ENCODE measurements at regions not wholly inside any gene's neighbourhood (a gene's known extent, or its start where the extent isn't known, plus 50 kb on each side); places are given as distances from the start of the nearest gene placed in this dataset.

- DNase-seq (ENCODE audit: low spot score) (no peak), ATAC-seq (ENCODE audit: low read depth) (no peak)
- Histone ChIP-seq H3K36me3 (ENCODE audit: low read depth) (no peaks in the 10 kb centered on the region), H3K27me3 (ENCODE audit: insufficient read depth, poor library complexity, severe bottlenecking) (peaks cover 7% of the 10 kb centered on the region), H3K27ac (ENCODE audit: poor library complexity, severe bottlenecking) (no peak overlapping the region), H3K4me3 (ENCODE audit: severe bottlenecking) (no peak overlapping the region), H3K4me1 (ENCODE audit: insufficient read depth, poor library complexity, severe bottlenecking) (no peaks in the 10 kb centered on the region), H3K9me3 (ENCODE audit: severe bottlenecking) (peaks cover 9% of the 10 kb centered on the region)
- no peak for TF ChIP-seq CTCF (IDR thresholded peaks at IDR 0.05; ENCODE audit: poor library complexity, severe bottlenecking)
Observed at GRCh38 chr14:97039717-97040363, 242.7 kb downstream of the VRK1 start.

- Histone ChIP-seq H3K36me3 (ENCODE audit: low read depth) (no peaks in the 10 kb centered on the region), H3K4me3 (ENCODE audit: severe bottlenecking) (no peak overlapping the region), H3K9me3 (ENCODE audit: severe bottlenecking) (no peaks in the 10 kb centered on the region)
Observed at GRCh38 chr14:97046967-97047366, 249.8 kb downstream of the VRK1 start.

GRCh38 chr14:97052001-97052400 lies 254.8 kb downstream of the VRK1 start:
- Histone ChIP-seq H3K4me3 (ENCODE audit: severe bottlenecking) (no peak overlapping the region), H3K4me1 (ENCODE audit: insufficient read depth, poor library complexity, severe bottlenecking) (peaks cover 4% of the 10 kb centered on the region), H3K27me3 (ENCODE audit: insufficient read depth, poor library complexity, severe bottlenecking) (peaks cover 4% of the 10 kb centered on the region), H3K36me3 (ENCODE audit: low read depth) (no peaks in the 10 kb centered on the region), H3K27ac (ENCODE audit: poor library complexity, severe bottlenecking) (no peak overlapping the region), H3K9me3 (ENCODE audit: severe bottlenecking) (no peaks in the 10 kb centered on the region)
- no peak for TF ChIP-seq CTCF (IDR thresholded peaks at IDR 0.05; ENCODE audit: poor library complexity, severe bottlenecking)
- no peak for ATAC-seq (ENCODE audit: low read depth)
- DNase-seq (ENCODE audit: low spot score), result no peak

More at GRCh38 chr14:97046967-97047366, 249.8 kb downstream of the VRK1 start:
- Histone ChIP-seq H3K27ac (ENCODE audit: poor library complexity, severe bottlenecking) (no peak overlapping the region), H3K4me1 (ENCODE audit: insufficient read depth, poor library complexity, severe bottlenecking) (no peaks in the 10 kb centered on the region), H3K27me3 (ENCODE audit: insufficient read depth, poor library complexity, severe bottlenecking) (peaks cover 10% of the 10 kb centered on the region)
- no peak for TF ChIP-seq CTCF (IDR thresholded peaks at IDR 0.05; ENCODE audit: poor library complexity, severe bottlenecking)
- DNase-seq (ENCODE audit: low spot score) (no peak), ATAC-seq (ENCODE audit: low read depth) (no peak)

- Histone ChIP-seq H3K4me1 (ENCODE audit: insufficient read depth, poor library complexity, severe bottlenecking) (peaks cover 4% of the 10 kb centered on the region), H3K4me3 (ENCODE audit: severe bottlenecking) (no peak overlapping the region), H3K9me3 (ENCODE audit: severe bottlenecking) (no peaks in the 10 kb centered on the region), H3K36me3 (ENCODE audit: low read depth) (no peaks in the 10 kb centered on the region), H3K27ac (ENCODE audit: poor library complexity, severe bottlenecking) (no peak overlapping the region), H3K27me3 (ENCODE audit: insufficient read depth, poor library complexity, severe bottlenecking) (no peaks in the 10 kb centered on the region)
- TF ChIP-seq CTCF (IDR thresholded peaks at IDR 0.05; ENCODE audit: poor library complexity, severe bottlenecking), result no peak
- ATAC-seq (ENCODE audit: low read depth) (no peak), DNase-seq (ENCODE audit: low spot score) (no peak)
Observed at GRCh38 chr14:97053941-97054340, 256.8 kb downstream of the VRK1 start.

GRCh38 chr14:97055355-97055754 lies 258.2 kb downstream of the VRK1 start:
- H3K9me3 ChIP-seq (ENCODE audit: severe bottlenecking), result no peaks in the 10 kb centered on the region
- TF ChIP-seq CTCF (IDR thresholded peaks at IDR 0.05; ENCODE audit: poor library complexity, severe bottlenecking), result no peak
- H3K27me3 ChIP-seq (ENCODE audit: insufficient read depth, poor library complexity, severe bottlenecking), result no peaks in the 10 kb centered on the region
- peaks cover 4% of the 10 kb centered on the region for H3K4me1 ChIP-seq (ENCODE audit: insufficient read depth, poor library complexity, severe bottlenecking)
- ATAC-seq (ENCODE audit: low read depth) (no peak), DNase-seq (ENCODE audit: low spot score) (no peak)
- no peak overlapping the region for H3K4me3 ChIP-seq (ENCODE audit: severe bottlenecking)
- no peaks in the 10 kb centered on the region for H3K36me3 ChIP-seq (ENCODE audit: low read depth)
- no peak overlapping the region for H3K27ac ChIP-seq (ENCODE audit: poor library complexity, severe bottlenecking)

Data from RWPE2 (cell line).